ENCODE measurements at regions not wholly inside any gene's neighbourhood (a gene's known extent, or its start where the extent isn't known, plus 50 kb on each side); places are given as distances from the start of the nearest gene placed in this dataset.
"Not testable (repeated sequence)": the region's sequence is repeated elsewhere in the genome, so short reads cannot be mapped to it uniquely, and the experiment has no call there.

DNA sequence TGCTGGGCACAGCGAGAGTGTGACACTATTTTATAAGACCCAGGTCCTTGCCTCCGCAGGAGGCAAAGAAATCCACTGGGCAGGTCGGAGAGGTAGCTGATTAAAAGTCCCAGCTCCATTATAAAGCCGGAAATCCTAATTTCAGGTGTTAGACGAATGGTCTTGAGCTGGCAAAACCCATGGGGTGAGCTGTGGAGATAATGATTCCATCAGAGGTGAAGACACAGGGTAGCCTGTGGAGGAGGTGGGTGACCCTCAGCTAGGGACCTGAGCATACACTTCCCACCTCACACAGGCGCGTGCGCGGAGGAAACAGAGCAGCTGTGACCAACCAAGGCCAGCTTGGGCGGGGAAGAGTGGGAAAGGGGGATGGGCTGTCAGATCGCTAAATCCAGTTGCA is 201.7 kb upstream of the CXCR4 start:
- no peak for DNase-seq

GRCh38 chr2:136319237-136319636 is 201.3 kb upstream of the CXCR4 start:
- DNase-seq = no peak

GRCh38 chr2:136314240-136314639 is 196.3 kb upstream of the CXCR4 start:
- DNase-seq = no peak

DNA sequence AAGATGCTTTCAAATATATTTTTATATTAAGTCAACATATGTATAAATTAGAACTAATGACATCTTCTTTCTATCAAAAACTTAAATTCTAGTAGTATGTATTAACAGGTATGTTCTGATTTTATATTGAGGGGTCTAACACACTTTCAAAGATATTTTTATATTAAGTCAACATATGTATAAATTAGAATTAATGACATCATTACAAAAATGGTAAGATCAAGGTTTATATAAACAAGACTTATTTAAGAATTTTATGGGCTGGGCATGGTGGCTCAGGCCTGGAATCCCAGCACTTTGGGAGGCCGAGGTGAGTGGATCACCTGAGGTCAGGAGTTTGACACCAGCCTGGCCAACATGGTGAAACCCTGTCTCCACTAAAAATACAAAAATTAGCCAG is 194.6 kb upstream of the CXCR4 start:
- DNase-seq = not testable (repeated sequence)

- no peak for DNase-seq
Measured at GRCh38 chr2:136310797-136311603, 193.1 kb upstream of the CXCR4 start.

DNA sequence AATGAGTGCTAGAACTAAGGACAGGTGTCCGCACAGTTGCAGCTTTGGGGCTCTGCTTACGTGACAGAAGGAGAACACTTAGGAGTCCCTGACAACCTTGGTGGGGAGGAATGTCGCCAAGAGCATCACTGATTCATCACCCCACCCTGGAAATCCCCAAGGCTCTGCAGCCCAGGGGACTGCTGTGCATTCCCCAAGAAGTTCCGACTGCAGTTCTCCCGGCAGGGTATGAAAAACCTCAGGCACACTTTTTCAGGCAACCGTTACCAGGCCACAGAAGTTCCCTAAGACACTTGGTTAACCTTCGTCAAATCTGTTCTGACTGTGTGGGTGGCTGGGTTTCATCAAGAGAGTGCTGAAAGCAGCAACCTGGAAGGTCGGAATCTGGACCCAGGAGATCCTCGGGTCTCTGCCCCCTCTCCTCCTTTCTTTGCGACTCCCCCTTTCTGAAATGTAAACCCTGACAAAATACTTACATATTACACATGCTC is 192.1 kb upstream of the CXCR4 start:
- no peak for DNase-seq

DNA sequence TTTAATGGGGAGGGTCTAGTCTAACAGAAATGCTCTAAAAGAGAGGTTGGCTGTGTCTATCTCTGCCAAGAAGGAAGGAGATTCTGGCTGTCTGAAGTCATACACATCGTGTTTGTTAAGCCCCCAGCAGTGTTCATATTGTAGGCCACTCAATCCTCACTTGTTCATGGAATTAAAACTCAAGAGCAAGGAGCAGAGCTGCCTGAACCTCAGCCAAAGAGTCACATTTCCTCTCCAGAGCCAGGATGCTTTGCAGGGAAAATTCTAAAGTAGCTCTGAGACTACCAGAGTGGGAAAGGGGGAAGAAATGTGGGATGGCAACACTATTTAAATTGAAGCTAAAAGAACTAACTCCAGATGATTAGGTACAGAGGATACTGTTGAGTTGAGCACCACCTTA is 190.7 kb upstream of the CXCR4 start:
- no peak for DNase-seq

DNA sequence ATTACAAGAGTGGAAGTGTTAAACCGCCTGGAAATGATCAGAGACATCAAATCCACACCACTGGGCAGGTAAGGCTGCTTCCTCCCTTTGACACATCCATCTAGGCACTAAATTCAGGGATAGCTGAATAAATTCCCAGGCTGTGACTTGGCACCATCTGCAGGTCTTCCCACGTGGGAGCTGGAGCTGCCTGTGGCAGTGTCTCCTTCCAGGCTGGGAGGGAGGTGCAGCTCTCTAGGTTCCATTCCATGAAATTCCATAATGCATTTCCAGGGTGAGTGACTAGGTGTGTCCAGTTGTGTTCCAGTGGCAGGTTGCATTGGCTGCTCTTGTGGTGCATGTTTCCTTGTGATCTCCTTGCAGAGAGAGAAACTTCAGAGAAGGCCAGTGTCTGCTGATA is 188.9 kb upstream of the CXCR4 start:
- no peak for DNase-seq

DNA sequence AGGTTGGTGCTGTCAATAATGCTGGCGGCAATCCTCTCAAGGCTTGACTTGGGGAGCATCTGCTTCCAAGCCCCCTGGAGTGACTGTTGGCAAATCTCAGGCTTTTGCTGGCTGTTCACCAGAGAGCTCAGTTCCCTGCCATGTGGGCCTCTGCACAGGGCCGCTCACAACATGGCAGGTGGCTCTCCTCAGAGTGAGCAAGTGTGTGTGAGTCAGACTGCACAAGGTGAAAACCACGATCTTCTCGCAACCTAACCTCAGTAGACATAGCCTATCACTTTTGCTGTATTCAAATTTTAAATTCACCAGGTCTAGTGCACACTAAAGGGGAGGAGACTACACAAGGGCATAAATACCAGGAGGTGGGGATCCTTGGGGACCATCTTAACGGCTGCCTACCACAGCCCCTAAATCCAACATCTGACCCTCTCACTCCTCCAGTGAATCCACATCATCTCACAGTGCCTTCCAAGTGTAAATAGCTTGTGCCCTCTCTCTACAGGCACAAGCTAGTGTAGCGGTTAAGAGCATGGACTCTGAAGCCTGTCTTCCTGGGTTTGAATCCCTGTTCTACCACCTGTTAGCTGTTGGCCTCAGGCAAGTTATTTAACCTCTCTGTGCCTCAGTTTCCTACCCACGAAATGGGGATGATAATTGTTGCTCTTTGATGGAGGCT is 187.7 kb upstream of the CXCR4 start:
- peak; percentile 29 to 43 for DNase-seq

GRCh38 chr2:136301006-136301405 is 183.1 kb upstream of the CXCR4 start:
- DNase-seq = no peak

DNA sequence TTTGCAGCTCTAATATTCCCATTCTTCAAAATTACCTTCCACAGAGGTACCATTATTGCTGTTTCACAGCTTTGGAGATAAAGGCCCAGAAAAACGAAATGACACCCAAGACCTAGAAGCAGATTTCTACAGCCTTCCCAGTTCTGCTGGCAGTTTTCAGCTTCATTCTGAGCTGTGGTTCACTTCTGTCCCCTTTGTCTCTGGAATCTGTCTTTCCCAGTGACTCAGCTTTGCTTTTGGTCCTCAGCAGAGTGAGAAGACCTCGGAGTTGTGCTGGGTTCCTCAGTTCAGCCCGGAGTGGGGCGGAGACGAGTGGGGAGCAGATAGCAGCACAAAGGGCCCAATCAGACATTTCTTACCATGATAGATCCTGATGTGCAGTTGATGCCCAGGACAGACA is 180.7 kb upstream of the CXCR4 start:
- DNase-seq = no peak

DNA sequence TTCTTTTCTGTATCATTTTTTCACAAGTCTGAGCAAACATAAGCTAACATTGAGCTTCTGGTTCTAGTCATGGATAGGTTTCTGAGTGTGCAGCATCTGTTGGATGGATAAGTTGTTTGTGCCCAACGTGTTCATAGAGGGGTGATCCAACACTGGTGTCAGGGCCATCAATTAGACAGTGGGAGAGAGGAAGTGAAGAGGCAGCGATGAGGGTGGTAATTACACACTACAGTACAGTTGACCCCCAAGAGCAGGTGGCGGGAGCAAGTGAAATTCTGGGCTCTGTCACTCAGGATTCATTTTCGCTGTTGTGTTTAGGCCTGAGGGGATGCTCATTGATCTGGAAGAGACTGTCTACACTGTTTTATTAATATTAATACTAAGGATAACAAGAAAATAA is 180.0 kb upstream of the CXCR4 start:
- no peak for DNase-seq

DNA sequence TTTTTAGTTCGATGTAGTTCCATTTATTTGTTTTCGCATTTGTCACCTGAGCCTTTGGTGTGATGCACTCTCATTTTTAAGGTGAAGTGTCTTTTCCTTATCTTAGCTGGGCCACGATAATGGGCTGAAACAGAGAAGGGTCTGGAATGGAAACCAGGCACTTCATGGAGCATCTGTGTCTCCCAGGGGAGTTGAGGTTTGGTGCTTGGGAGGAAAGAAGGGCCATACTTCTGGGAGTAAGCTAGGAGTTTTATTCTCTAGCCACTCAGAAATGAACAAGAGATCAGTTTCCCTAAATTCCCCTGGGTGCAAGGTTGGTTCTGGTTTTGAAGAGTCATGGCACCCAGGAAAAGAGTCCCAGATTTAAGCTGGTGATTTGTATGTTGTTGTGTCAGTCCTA is 179.4 kb upstream of the CXCR4 start:
- DNase-seq = no peak

GRCh38 chr2:136295168-136295567 is 177.2 kb upstream of the CXCR4 start:
- no peak for DNase-seq

GRCh38 chr2:136291871-136292270 is 173.9 kb upstream of the CXCR4 start:
- no peak for DNase-seq

- DNase-seq = no peak
Measured at GRCh38 chr2:136290326-136290725, 172.4 kb upstream of the CXCR4 start.

DNA sequence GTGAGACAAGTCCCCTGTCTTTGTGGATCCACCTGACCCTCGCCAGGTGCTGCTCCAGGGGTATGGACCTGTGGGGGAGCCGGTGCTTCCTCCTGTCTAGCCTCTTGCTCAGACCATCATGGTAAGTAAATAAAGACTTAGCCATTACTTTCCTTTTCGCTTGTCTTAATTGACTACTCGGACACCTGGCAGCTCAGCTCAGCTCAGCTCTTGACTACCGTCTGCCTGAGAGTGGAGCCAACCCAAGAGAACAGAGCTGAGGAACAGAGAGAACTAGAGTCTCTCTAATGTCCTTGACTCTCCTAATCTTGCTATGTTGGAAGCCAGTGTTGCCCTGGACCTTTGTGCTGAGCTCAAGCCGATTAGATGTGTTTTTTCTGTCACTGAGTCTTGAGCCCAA is 170.3 kb upstream of the CXCR4 start:
- no peak for DNase-seq

GRCh38 chr2:136286423-136286822 is 168.5 kb upstream of the CXCR4 start:
- no peak for DNase-seq

DNA sequence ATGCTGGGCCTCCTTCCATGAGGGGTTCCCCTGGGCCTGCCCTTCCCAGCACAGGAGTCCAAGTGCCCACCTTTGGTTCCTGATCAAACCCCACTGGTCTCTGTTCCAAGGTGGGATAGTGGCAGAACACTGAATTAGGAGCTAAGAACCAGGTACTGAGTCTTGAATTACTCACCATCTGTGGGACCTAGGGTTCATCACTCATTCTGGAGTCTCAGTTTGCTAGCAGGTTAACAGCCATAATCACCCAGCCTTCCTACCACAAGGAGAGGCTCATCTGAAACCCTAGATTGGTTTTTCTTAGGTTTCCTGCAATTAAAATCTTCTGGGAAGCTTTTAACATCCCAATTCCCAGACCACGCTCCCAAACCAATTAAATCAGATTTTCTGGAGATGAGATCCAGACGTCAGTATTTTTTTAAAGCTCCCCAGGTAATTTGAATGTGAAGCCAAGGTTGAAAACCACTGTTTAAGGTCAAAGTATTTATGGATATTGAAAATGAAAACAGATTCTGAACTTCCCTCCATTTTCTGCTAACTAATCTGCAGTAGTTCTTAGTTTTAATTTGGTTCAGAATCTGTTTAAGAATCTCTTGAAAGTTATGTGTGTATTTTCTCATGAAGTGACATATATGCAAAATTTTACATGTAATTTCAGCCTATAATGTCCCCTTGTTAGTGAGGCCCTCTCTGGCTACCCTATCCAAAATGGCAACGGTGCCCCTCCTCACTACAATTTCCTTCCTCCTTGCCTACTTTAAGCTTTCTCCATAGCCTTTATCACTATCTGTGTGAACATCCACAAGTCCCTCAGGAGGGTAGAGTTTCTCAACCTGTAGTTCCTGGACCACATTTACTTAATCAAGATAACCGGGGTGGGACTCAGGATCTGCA is 166.5 kb upstream of the CXCR4 start:
- no peak for DNase-seq

DNA sequence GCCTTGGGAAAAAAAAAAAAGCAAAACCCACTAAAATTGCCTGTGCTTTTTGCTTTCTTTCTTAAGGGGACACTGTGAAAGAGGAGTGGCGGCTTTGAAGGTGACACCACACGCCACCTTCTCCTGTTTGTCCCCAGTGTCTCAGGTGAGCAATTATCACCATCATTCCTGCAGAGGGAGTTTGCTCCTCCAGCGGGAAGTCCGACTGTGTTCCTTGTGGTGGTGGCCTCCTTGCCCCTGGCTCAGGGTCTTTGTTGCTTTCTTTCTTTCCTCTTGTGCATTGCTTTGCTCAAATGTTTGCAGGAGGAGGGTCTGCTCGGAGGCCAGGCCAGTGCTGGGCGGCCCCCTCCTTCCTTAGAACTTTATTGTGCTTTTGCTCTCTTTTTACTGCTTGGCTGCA is 164.3 kb upstream of the CXCR4 start:
- no peak for DNase-seq

DNA sequence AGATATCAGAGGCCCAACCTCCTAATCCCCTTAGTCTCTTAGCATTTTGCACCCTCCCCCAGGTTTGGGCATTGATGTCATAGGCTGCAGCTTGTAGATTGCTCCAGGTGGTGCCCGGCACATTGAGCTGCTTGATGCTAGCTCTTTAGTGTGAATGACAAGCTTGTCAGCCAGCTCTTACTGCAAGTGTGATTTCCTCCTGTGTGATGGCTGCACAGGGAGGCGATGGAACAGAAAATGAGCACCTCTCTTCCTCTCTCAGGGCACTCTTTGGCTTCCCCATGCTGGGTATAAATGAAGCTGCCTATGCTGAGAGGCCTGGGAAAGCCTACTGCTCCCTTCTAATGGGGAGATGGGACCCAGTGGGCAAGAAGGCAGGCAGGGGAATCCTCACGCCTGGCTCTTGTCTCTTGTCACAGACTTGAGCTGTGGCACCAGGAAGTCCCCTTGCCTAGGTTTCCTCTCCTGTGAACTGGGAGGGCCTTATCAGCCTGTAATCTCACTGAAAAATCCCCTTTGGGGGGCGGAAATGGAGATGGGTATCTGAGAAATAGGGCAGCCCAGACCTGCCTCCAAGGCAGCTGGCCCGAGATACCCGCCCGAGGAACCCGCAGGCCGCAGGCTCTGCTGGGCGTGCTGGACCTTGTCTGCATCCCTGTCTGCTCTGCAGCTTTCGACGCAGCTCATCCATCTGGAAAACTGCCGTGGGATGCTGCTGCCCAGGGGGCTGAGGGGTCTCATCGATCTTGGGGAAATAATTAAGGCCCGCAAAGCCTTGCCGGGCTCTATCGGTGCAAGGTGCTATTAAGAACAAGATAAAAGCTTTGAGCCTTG is 163.5 kb upstream of the CXCR4 start:
- peak; percentile 69 to 80 for DNase-seq

- not testable (repeated sequence) for DNase-seq
Measured at GRCh38 chr2:136266346-136266745, 148.4 kb upstream of the CXCR4 start.

Measured in CD4-positive, alpha-beta T cell treated with Interleukin-1 beta for 1 hour (primary cell).